ENCODE measurements at regions not wholly inside any gene's neighbourhood (a gene's known extent, or its start where the extent isn't known, plus 50 kb on each side); places are given as distances from the start of the nearest gene placed in this dataset.

DNA sequence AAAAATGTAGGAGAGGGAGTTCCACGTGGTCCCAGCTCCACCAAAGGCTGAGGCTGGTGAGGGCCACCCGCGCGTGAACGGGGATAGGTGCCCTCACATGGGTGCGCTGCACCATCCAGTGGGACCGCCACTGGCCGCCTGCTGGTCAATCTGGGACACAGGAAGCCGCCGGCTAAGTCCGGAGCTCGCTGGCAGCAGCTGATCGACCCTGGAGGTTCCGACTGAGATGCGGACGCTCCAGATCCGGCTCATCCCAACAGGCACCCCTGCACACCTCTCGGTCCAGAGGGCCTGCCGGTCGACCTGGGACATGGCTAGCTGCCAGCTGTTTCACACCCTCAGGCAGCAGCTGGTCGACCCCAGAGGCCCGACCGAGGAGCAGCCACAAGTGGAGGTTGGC is 116.5 kb upstream of the ANKRD30BL start:
- TF ChIP-seq, protein P1, sequence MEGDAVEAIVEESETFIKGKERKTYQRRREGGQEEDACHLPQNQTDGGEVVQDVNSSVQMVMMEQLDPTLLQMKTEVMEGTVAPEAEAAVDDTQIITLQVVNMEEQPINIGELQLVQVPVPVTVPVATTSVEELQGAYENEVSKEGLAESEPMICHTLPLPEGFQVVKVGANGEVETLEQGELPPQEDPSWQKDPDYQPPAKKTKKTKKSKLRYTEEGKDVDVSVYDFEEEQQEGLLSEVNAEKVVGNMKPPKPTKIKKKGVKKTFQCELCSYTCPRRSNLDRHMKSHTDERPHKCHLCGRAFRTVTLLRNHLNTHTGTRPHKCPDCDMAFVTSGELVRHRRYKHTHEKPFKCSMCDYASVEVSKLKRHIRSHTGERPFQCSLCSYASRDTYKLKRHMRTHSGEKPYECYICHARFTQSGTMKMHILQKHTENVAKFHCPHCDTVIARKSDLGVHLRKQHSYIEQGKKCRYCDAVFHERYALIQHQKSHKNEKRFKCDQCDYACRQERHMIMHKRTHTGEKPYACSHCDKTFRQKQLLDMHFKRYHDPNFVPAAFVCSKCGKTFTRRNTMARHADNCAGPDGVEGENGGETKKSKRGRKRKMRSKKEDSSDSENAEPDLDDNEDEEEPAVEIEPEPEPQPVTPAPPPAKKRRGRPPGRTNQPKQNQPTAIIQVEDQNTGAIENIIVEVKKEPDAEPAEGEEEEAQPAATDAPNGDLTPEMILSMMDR (IDR thresholded peaks at IDR 0.05), result no peak
- no peak for TF ChIP-seq POLR2A (IDR thresholded peaks at IDR 0.05)
- TF ChIP-seq EP300 (IDR thresholded peaks at IDR 0.05), result no peak
